SJSA1 (cell line): ENCODE measurements at regions not wholly inside any gene's neighbourhood (a gene's known extent, or its start where the extent isn't known, plus 50 kb on each side); places are given as distances from the start of the nearest gene placed in this dataset.
A peak's percentile ranks its signal among the peaks of the same experiment; 100 is the strongest.

Source experiments
- DNase-seq, 2 experiments: peaks; one replicate each; pipeline ENCODE4 v3.0.0-alpha.2; 2015 to 2020; ENCODE audit warnings: low spot score in 2 of 2, low read depth in 1 of 2
- H3K27ac ChIP-seq: fragments of 250-450 bp; sonication (Bioruptor Pico); 2 replicates; pipeline ENCODE4 v1.5.1; 2020; ENCODE audit warnings: mild to moderate bottlenecking, moderate library complexity
- H3K27me3 ChIP-seq: fragments of 250-450 bp; sonication (Bioruptor Pico); replicated peaks from 2 replicates; pipeline ENCODE4 v1.5.1; 2020; ENCODE audit warnings: mild to moderate bottlenecking, moderate library complexity
- H3K36me3 ChIP-seq: fragments of 250-450 bp; sonication (Bioruptor Pico); 2 replicates; pipeline ENCODE4 v1.5.1; 2020; ENCODE audit warnings: mild to moderate bottlenecking
- H3K4me1 ChIP-seq: fragments of 250-450 bp; sonication (Bioruptor Pico); replicated peaks from 2 replicates; pipeline ENCODE4 v1.6.1; 2021; ENCODE audit warnings: mild to moderate bottlenecking
- H3K4me3 ChIP-seq: fragments of 250-450 bp; sonication (Bioruptor Pico); 2 replicates; pipeline ENCODE4 v1.5.1; 2020; ENCODE audit warnings: mild to moderate bottlenecking
- H3K9me3 ChIP-seq: fragments of 250-450 bp; sonication (Bioruptor Pico); replicated peaks from 2 replicates; pipeline ENCODE4 v1.5.1; 2020; ENCODE audit warnings: mild to moderate bottlenecking

DNA sequence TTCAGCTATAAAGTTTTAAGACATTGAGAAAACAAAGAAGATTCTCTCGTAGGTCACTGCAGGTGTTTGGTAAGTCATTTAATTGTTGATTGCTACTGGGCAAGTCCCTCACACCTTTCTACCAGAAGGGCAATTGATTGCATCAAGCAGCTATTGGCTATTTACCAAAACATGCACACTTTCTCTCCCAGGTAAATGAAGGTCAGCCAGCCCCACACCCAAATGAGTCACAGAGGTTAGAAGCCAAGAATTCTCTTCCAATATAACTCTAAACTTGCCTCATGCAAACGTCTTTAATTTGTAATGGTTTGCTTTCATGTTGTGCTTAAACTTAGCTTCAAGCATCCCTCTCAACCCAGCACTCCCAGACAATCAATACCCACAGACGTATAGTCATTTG is 475.3 kb upstream of the ADGRL2 start:
- DNase-seq: no peak
- no peaks in the 10 kb centered on the region for H3K27me3 ChIP-seq
- H3K9me3 ChIP-seq: no peaks in the 10 kb centered on the region
- no peaks in the 10 kb centered on the region for H3K36me3 ChIP-seq
- H3K4me3 ChIP-seq: no peak overlapping the region
- no peak overlapping the region for H3K27ac ChIP-seq
- H3K4me1 ChIP-seq: no peaks in the 10 kb centered on the region

GRCh38 chr1:81323862-81324261 is 476.9 kb upstream of the ADGRL2 start:
- H3K27ac ChIP-seq: no peak overlapping the region
- H3K9me3 ChIP-seq: no peaks in the 10 kb centered on the region
- no peaks in the 10 kb centered on the region for H3K36me3 ChIP-seq
- H3K4me1 ChIP-seq: no peaks in the 10 kb centered on the region
- no peaks in the 10 kb centered on the region for H3K27me3 ChIP-seq
- no peak for DNase-seq
- H3K4me3 ChIP-seq: no peak overlapping the region

DNA sequence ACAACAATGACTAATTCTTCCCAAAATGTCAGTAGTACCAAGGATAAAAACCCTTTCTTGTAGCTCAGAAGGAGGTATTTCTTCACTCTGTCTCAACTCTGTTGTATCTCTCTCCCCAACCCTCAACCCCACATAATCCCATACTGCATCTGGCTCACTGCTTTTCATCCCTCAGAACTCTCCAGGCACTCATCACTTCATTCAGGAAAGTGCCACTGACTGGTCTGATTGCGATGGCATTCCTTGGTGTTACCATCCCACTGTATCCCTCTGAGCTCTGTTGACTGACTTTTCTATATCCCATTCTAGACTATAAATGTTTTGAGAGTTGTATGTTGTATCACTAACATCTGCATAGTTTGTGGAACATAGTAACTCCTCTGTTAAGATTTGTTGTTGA is 483.5 kb upstream of the ADGRL2 start:
- Histone ChIP-seq H3K9me3 (no peaks in the 10 kb centered on the region), H3K36me3 (no peaks in the 10 kb centered on the region), H3K4me3 (no peak overlapping the region), H3K27ac (no peak overlapping the region), H3K27me3 (no peaks in the 10 kb centered on the region), H3K4me1 (no peaks in the 10 kb centered on the region)
- no peak for DNase-seq

- Histone ChIP-seq H3K27me3 (no peaks in the 10 kb centered on the region), H3K4me3 (no peak overlapping the region), H3K4me1 (no peaks in the 10 kb centered on the region), H3K27ac (no peak overlapping the region), H3K9me3 (no peaks in the 10 kb centered on the region), H3K36me3 (no peaks in the 10 kb centered on the region)
- no peak for DNase-seq
Measured at GRCh38 chr1:81314513-81315233, 486.1 kb upstream of the ADGRL2 start.

DNA sequence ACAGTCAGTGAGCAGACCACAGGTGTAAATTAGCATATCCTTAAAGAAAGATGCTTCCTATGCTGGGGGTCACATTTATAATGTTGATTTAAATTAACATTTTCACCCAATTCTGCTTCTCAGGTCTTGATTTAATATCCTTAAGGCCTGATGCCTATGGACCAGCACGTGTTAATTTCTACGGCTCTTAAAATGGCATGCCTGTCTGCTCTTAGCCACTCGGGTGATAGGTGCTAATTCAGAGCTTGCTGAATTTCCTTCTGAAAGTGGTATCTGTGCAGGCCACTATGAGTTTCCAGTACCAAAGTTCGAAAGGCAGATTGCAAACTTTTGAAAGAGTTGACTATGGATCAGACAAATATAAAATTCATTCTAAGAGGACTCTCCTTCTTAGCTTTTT is 487.4 kb upstream of the ADGRL2 start:
- no peak overlapping the region for H3K4me3 ChIP-seq
- no peaks in the 10 kb centered on the region for H3K27me3 ChIP-seq
- DNase-seq: no peak
- no peaks in the 10 kb centered on the region for H3K36me3 ChIP-seq
- no peaks in the 10 kb centered on the region for H3K4me1 ChIP-seq
- no peaks in the 10 kb centered on the region for H3K9me3 ChIP-seq
- H3K27ac ChIP-seq: no peak overlapping the region

GRCh38 chr1:81312272-81312754 is 488.4 kb upstream of the ADGRL2 start:
- H3K27ac ChIP-seq: no peak overlapping the region
- H3K4me1 ChIP-seq: no peaks in the 10 kb centered on the region
- no peaks in the 10 kb centered on the region for H3K9me3 ChIP-seq
- DNase-seq: no peak
- no peaks in the 10 kb centered on the region for H3K36me3 ChIP-seq
- no peak overlapping the region for H3K4me3 ChIP-seq
- H3K27me3 ChIP-seq: no peaks in the 10 kb centered on the region

- no peaks in the 10 kb centered on the region for H3K27me3 ChIP-seq
- no peak overlapping the region for H3K27ac ChIP-seq
- no peak for DNase-seq
- no peak overlapping the region for H3K4me3 ChIP-seq
- H3K36me3 ChIP-seq: no peaks in the 10 kb centered on the region
- H3K4me1 ChIP-seq: no peaks in the 10 kb centered on the region
- H3K9me3 ChIP-seq: no peaks in the 10 kb centered on the region
Measured at GRCh38 chr1:81310250-81310649, 490.5 kb upstream of the ADGRL2 start.

- H3K9me3 ChIP-seq: no peaks in the 10 kb centered on the region
- H3K4me1 ChIP-seq: peaks cover 8% of the 10 kb centered on the region; the same call in 1 of the 2 replicates
- no peaks in the 10 kb centered on the region for H3K27me3 ChIP-seq
- no peak overlapping the region for H3K4me3 ChIP-seq
- no peak overlapping the region for H3K27ac ChIP-seq
- no peaks in the 10 kb centered on the region for H3K36me3 ChIP-seq
- no peak for DNase-seq
Measured at GRCh38 chr1:81308191-81308590, 492.5 kb upstream of the ADGRL2 start.

- Histone ChIP-seq H3K9me3 (no peaks in the 10 kb centered on the region), H3K4me3 (no peak overlapping the region), H3K36me3 (no peaks in the 10 kb centered on the region), H3K27me3 (no peaks in the 10 kb centered on the region), H3K4me1 (peaks cover 8% of the 10 kb centered on the region; the same call in 1 of the 2 replicates), H3K27ac (no peak overlapping the region)
- DNase-seq: no peak
Measured at GRCh38 chr1:81307786-81308185, 492.9 kb upstream of the ADGRL2 start.

- H3K9me3 ChIP-seq: no peaks in the 10 kb centered on the region
- H3K27me3 ChIP-seq: no peaks in the 10 kb centered on the region
- DNase-seq: peak in 1 of 2 experiments; percentile 47
- peak overlapping the region; percentile 30 for H3K4me3 ChIP-seq
- H3K36me3 ChIP-seq: no peaks in the 10 kb centered on the region
- peaks cover 8% of the 10 kb centered on the region; the same call in 1 of the 2 replicates for H3K4me1 ChIP-seq
- H3K27ac ChIP-seq: no peak overlapping the region
Measured at GRCh38 chr1:81305997-81306452, 494.7 kb upstream of the ADGRL2 start.

DNA sequence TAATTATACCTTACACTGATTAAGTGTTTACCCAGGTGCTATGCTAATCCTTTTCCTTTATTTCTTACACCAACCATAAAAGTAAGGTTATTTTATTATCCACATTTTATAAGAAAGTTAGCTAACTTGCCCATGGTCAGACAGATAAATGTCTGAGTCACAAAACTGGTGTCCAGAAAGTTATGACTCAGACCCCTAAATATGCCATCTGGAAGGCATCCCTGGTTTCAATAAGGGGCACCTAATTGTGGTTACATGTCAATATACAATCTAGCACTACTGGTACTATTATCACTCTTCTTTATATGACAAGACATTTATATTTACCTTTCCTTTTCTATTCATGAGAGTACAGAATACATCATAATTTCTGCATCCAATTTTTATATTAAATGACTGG is 496.5 kb upstream of the ADGRL2 start:
- DNase-seq: peak in 1 of 2 experiments; percentile 34
- Histone ChIP-seq H3K36me3 (no peaks in the 10 kb centered on the region), H3K4me3 (no peak overlapping the region), H3K27ac (no peak overlapping the region), H3K4me1 (peaks cover 8% of the 10 kb centered on the region; the same call in 1 of the 2 replicates), H3K27me3 (no peaks in the 10 kb centered on the region), H3K9me3 (no peaks in the 10 kb centered on the region)

GRCh38 chr1:81299892-81300291 is 500.8 kb upstream of the ADGRL2 start:
- Histone ChIP-seq H3K4me3 (no peak overlapping the region), H3K27ac (no peak overlapping the region), H3K27me3 (no peaks in the 10 kb centered on the region), H3K9me3 (no peaks in the 10 kb centered on the region), H3K4me1 (peaks cover 8% of the 10 kb centered on the region; the same call in 1 of the 2 replicates), H3K36me3 (no peaks in the 10 kb centered on the region)
- DNase-seq: no peak

GRCh38 chr1:81298266-81298665 is 502.5 kb upstream of the ADGRL2 start:
- Histone ChIP-seq H3K9me3 (no peaks in the 10 kb centered on the region), H3K4me1 (no peaks in the 10 kb centered on the region), H3K27ac (no peak overlapping the region), H3K27me3 (no peaks in the 10 kb centered on the region), H3K4me3 (no peak overlapping the region), H3K36me3 (no peaks in the 10 kb centered on the region)
- DNase-seq: no peak

GRCh38 chr1:81296601-81297000 is 504.1 kb upstream of the ADGRL2 start:
- H3K27me3 ChIP-seq: no peaks in the 10 kb centered on the region
- H3K27ac ChIP-seq: no peak overlapping the region
- DNase-seq: peak in 1 of 2 experiments; percentile 32
- H3K4me1 ChIP-seq: no peaks in the 10 kb centered on the region
- H3K9me3 ChIP-seq: no peaks in the 10 kb centered on the region
- H3K4me3 ChIP-seq: no peak overlapping the region
- H3K36me3 ChIP-seq: no peaks in the 10 kb centered on the region

- Histone ChIP-seq H3K4me3 (no peak overlapping the region), H3K27me3 (no peaks in the 10 kb centered on the region), H3K36me3 (no peaks in the 10 kb centered on the region), H3K9me3 (no peaks in the 10 kb centered on the region), H3K27ac (no peak overlapping the region), H3K4me1 (no peaks in the 10 kb centered on the region)
- DNase-seq: no peak
Measured at GRCh38 chr1:81290326-81290725, 510.4 kb upstream of the ADGRL2 start.
